H1 (cell line): ENCODE measurements at regions not wholly inside any gene's neighbourhood (a gene's known extent, or its start where the extent isn't known, plus 50 kb on each side); places are given as distances from the start of the nearest gene placed in this dataset.

ENCODE experiments used
- KDM1A ChIP-seq: fragments of 200-600, 300-600 bp; sonication (generic); IDR thresholded peaks from 2 replicates; pipeline ENCODE4 v1.7.1; 2016; ENCODE audit warnings: mild to moderate bottlenecking, low read length, borderline replicate concordance
- KDM5A ChIP-seq: fragments of 200-600 bp; IDR thresholded peaks from 2 replicates; pipeline ENCODE4 v1.7.1; 2012; ENCODE audit warnings: mild to moderate bottlenecking, low read length, inconsistent platforms, mixed read lengths
- RNF2 ChIP-seq: fragments of 200-900, 300-1000 bp; sonication (generic); IDR thresholded peaks from 2 replicates; pipeline ENCODE4 v1.7.1; 2016; ENCODE audit warnings: borderline replicate concordance, low read depth, mild to moderate bottlenecking, antibody characterized with exemption, low read length; ENCODE audit not compliant: poor library complexity, severe bottlenecking; ENCODE audit errors: missing control alignments
- SAP30 ChIP-seq: fragments of 300-600 bp; sonication (generic); IDR thresholded peaks from 2 replicates; pipeline ENCODE4 v1.7.1; 2012; ENCODE audit warnings: low read length, moderate library complexity, mild to moderate bottlenecking, inconsistent platforms; ENCODE audit not compliant: insufficient read depth, insufficient replicate concordance

DNA sequence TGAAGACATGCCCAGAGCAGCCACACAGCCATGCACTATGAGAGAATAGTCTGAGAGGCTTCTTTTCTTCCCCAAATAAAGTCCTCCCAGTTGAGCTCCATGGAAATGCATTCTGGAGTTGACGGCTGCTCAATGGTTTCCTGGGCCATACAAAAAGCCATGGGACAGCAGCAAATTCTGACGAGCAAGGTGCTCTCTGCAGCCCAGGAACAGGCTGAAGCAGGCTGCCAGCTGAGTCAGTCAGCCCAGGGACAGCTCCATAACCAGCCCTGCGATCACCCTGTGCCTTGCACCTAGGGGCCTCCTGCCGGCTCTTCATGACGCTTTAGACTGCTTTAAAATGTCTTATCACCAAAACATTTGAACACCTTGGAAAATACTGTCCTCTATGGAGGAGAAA, 256.3 kb upstream of the CHRNA7 start (continued):
- TF ChIP-seq SAP30 (no peak), RNF2 (no peak), KDM5A (no peak), KDM1A (no peak)
